GM12878 (cell line): ENCODE measurements at regions not wholly inside any gene's neighbourhood (a gene's known extent, or its start where the extent isn't known, plus 50 kb on each side); places are given as distances from the start of the nearest gene placed in this dataset.

Experiments
- ATAC-seq: fragments of 200-7000 bp; cut with Tn5 transposase; 3 replicates; pipeline ENCODE4 v1.9.1; 2020; ENCODE audit warnings: mild to moderate bottlenecking, moderate library complexity
- BruUV-seq: library from RNA; stranded (reverse); fragments of 400-500 nt; replicated peaks from 2 replicates; lab custom pipeline; 2021; lab: Mats Ljungman, UMichigan
- CTCF ChIA-PET: fragments of 300-600 bp; sonication (Branson Sonifier 250); formaldehyde crosslinking; extraction: SDS; loops from one replicate; lab custom pipeline; 2021; ENCODE audit warnings: inconsistent platforms; lab: Yijun Ruan, JAX
- POLR2A ChIA-PET: fragments of 350-600 bp; formaldehyde crosslinking; extraction: SDS; loops from one replicate; lab custom pipeline; 2021; ENCODE audit warnings: inconsistent platforms; lab: Charles Lee
- RAD21 ChIA-PET: fragments of 300-600 bp; sonication (Branson Sonifier 250); formaldehyde crosslinking; loops from one replicate; lab custom pipeline; 2023; ENCODE audit warnings: antibody characterized with exemption; ENCODE audit not compliant: unreplicated experiment; lab: Charles Lee
- SMC1A ChIA-PET: fragments of 300-600 bp; sonication (Branson Sonifier 250); formaldehyde crosslinking; loops from one replicate; lab custom pipeline; 2023; ENCODE audit not compliant: unreplicated experiment, uncharacterized antibody; lab: Charles Lee
- DNase-seq: peaks from one replicate; pipeline ENCODE4 v3.0.0-alpha.2; 2011; ENCODE audit warnings: low read depth, low spot score
- FAIRE-seq: peaks from 3 replicates; lab custom pipeline; 2011; peaks lifted over from hg19 to GRCh38; lab: Jason Lieb, UNC
- H2AFZ ChIP-seq: 2 replicates; pipeline ENCODE4 v1.6.0; 2011; ENCODE audit warnings: low read depth, low read length, control low read depth; ENCODE audit not compliant: control insufficient read depth
- H3K27ac ChIP-seq: 2 replicates; pipeline ENCODE4 v1.5.1; 2011; ENCODE audit warnings: control low read depth; ENCODE audit not compliant: control insufficient read depth, insufficient read depth
- H3K27me3 ChIP-seq, 2 experiments: replicated peaks in 1 of 2; 2 replicates each; pipeline versions ENCODE4 v1.6.0 to v1.6.1; 2011; ENCODE audit warnings: low read length in 1 of 2; ENCODE audit not compliant: control insufficient read depth in 2 of 2, insufficient read depth in 2 of 2
- H3K36me3 ChIP-seq, 2 experiments: 2 replicates each; pipeline ENCODE4 v1.5.1; 2011; ENCODE audit warnings: low read length in 1 of 2; ENCODE audit not compliant: control insufficient read depth in 2 of 2, insufficient read depth in 2 of 2
- H3K4me1 ChIP-seq: 2 replicates; pipeline ENCODE4 v1.6.1; 2011; ENCODE audit warnings: mild to moderate bottlenecking, low read length, moderate library complexity, mixed read lengths; ENCODE audit not compliant: control insufficient read depth, insufficient read depth
- H3K4me2 ChIP-seq: 2 replicates; pipeline ENCODE4 v1.6.0; 2011; ENCODE audit warnings: control low read depth; ENCODE audit not compliant: control insufficient read depth, insufficient read depth
- H3K4me3 ChIP-seq: fragments of 200-600 bp; sonication (generic); 2 replicates; pipeline ENCODE4 v1.5.1; 2016
- H3K79me2 ChIP-seq: 2 replicates; pipeline ENCODE4 v1.6.0; 2011; ENCODE audit warnings: low read length; ENCODE audit not compliant: control insufficient read depth, insufficient read depth
- H3K9ac ChIP-seq: 2 replicates; pipeline ENCODE4 v1.8.0; 2011; ENCODE audit warnings: low read length, control low read depth, mixed read lengths; ENCODE audit not compliant: control insufficient read depth, insufficient read depth
- H3K9me3 ChIP-seq: replicated peaks from 3 replicates; pipeline ENCODE4 v1.5.1; 2011; ENCODE audit warnings: mild to moderate bottlenecking, low read length; ENCODE audit not compliant: control insufficient read depth, insufficient read depth
- H4K20me1 ChIP-seq: 2 replicates; pipeline ENCODE4 v1.6.0; 2011; ENCODE audit not compliant: control insufficient read depth, insufficient read depth
- BHLHE40 ChIP-seq, 2 experiments: fragments of 450-650 bp in 1 of 2; IDR thresholded peaks; 2 replicates each; pipeline ENCODE4 v1.6.1; 2011 to 2017; ENCODE audit warnings: low read depth in 2 of 2, borderline replicate concordance in 1 of 2, improper control_type of control experiment in 1 of 2, low read length in 1 of 2, mild to moderate bottlenecking in 1 of 2
- CBFB ChIP-seq: IDR thresholded peaks from 2 replicates; pipeline ENCODE4 v1.6.1; 2016; ENCODE audit warnings: antibody characterized with exemption, low read depth
- HDGF ChIP-seq: fragments of 450-650 bp; IDR thresholded peaks from 2 replicates; pipeline ENCODE4 v1.6.1; 2016; ENCODE audit warnings: antibody characterized with exemption
- KDM1A ChIP-seq: fragments of 200-600 bp; sonication (generic); IDR thresholded peaks from 2 replicates; pipeline ENCODE4 v1.6.1; 2016; ENCODE audit warnings: borderline replicate concordance
- NFYA ChIP-seq: IDR thresholded peaks from 2 replicates; pipeline ENCODE4 v1.6.1; 2011; ENCODE audit warnings: low read depth, mild to moderate bottlenecking, low read length, improper control_type of control experiment, borderline replicate concordance
- SMAD1 ChIP-seq: fragments of 450-650 bp; IDR thresholded peaks from 2 replicates; pipeline ENCODE4 v1.6.1; 2018; ENCODE audit warnings: mild to moderate bottlenecking, low read depth; ENCODE audit not compliant: partially characterized antibody
- SMAD5 ChIP-seq: IDR thresholded peaks from 2 replicates; pipeline ENCODE4 v1.6.1; 2016; ENCODE audit warnings: antibody characterized with exemption, low read depth
- TCF7 ChIP-seq: IDR thresholded peaks from 2 replicates; pipeline ENCODE4 v1.6.1; 2014; ENCODE audit warnings: antibody characterized with exemption, borderline replicate concordance
- WGBS: methylation state at CpG from one replicate; pipeline ENCODE4 v1.1.6; 2016; ENCODE audit warnings: low lambda C conversion rate; ENCODE audit not compliant: insufficient replicate concordance, insufficient coverage; ENCODE audit errors: missing lambda C conversion rate; 5-methylcytosine and 5-hydroxymethylcytosine counted together
- in situ Hi-C: fragments of 300-500 bp; cut with MboI; formaldehyde crosslinking; loops from 9 replicates; pipeline ENCODE4 v1.14.3; 2018; ENCODE audit warnings: mixed read lengths
- intact Hi-C: fragments of 100-400 bp; cut with micrococcal nuclease; formaldehyde crosslinking; loops from one replicate; pipeline ENCODE4 v1.14.2; 2022; ENCODE audit not compliant: unreplicated experiment
- TF ChIP-seq, protein P1 (sequence below): IDR thresholded peaks from 2 replicates; pipeline ENCODE4 v1.6.1; 2011; ENCODE audit warnings: borderline replicate concordance, low read depth, mild to moderate bottlenecking, moderate library complexity, low read length; ENCODE audit not compliant: insufficient read depth, poor library complexity, severe bottlenecking
- TF ChIP-seq, protein P2 (sequence below): IDR thresholded peaks from 2 replicates; pipeline ENCODE4 v1.6.1; 2012; ENCODE audit warnings: mild to moderate bottlenecking, low read depth, low read length
- TF ChIP-seq, protein P3 (sequence below): fragments of 450-650 bp; formaldehyde crosslinking; IDR thresholded peaks from 2 replicates; pipeline ENCODE4 v1.5.0; 2022; ENCODE audit warnings: mild to moderate bottlenecking, missing genetic modification characterization
- TF ChIP-seq, protein P4 (sequence below): IDR thresholded peaks from 2 replicates; pipeline ENCODE4 v1.6.1; 2011; ENCODE audit warnings: borderline replicate concordance, low read depth, mild to moderate bottlenecking, moderate library complexity, mixed read lengths, low read length; ENCODE audit not compliant: insufficient read depth; ENCODE audit errors: extremely low read length

DNA sequence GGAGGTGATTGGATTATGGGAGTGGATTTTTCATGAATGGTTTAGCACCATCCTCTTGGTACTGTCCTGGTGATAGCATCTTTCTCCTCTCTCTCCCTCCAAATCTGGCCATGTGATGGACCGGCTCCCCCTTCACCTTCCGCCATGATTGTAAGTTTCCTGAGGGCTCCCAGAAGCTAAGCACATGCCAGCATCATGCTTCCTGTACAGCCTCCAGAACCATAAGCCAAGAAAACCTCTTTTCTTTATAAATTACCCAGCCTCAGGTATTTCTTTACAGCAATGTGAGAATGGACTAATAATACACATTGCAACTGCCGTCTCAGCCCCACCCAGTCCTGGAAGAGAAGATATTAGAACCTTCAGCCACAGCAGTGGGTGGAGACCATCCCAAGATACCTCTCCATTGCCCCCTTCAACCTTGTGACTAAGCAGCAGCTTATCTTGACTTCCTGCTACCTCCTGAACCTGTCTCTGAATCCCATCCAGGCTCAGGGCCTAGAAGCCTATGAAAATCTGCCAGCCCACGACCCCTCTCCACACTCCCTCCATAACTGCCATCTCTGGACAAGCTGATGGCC lies 81.8 kb upstream of the AGAP1 start:
- Histone ChIP-seq H3K4me3 (no peak overlapping the region), H3K27me3 (no peaks in the 10 kb centered on the region), H3K9me3 (no peaks in the 10 kb centered on the region), H3K4me1 (no peaks in the 10 kb centered on the region), H3K36me3 (no peaks in the 10 kb centered on the region), H2AFZ (no peak overlapping the region), H3K27ac (no peak overlapping the region), H3K9ac (no peak overlapping the region), H4K20me1 (no peaks in the 10 kb centered on the region), H3K4me2 (no peak overlapping the region), H3K79me2 (no peaks in the 10 kb centered on the region)
- no peak for DNase-seq
- FAIRE-seq, result no peak
- WGBS, result 56% methylated on average over 4 of the region's 4 CpGs
- CTCF ChIA-PET, result interaction anchor here (0.6 kb wide), 1 partner anchor 795 kb away, joined by 3 read pairs; no protein-coding TSS in a partner anchor
- in situ Hi-C loops (no loop called here), intact Hi-C loops (no loop called here)
- SMC1A ChIA-PET, result no interaction called here
- ATAC-seq, result no peak
- POLR2A ChIA-PET, result no interaction called here
- RAD21 ChIA-PET, result no interaction called here
- no TSS peak for BruUV-seq
- TF ChIP-seq, protein P1, sequence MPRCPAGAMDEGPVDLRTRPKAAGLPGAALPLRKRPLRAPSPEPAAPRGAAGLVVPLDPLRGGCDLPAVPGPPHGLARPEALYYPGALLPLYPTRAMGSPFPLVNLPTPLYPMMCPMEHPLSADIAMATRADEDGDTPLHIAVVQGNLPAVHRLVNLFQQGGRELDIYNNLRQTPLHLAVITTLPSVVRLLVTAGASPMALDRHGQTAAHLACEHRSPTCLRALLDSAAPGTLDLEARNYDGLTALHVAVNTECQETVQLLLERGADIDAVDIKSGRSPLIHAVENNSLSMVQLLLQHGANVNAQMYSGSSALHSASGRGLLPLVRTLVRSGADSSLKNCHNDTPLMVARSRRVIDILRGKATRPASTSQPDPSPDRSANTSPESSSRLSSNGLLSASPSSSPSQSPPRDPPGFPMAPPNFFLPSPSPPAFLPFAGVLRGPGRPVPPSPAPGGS, result no peak
- TF ChIP-seq SMAD1 (no peak), TCF7 (no peak), NFYA (no peak), SMAD5 (no peak), BHLHE40 (IDR thresholded peaks at IDR 0.05; ENCODE audit: borderline replicate concordance in 1 of 2, low read depth in 2 of 2, low read length in 1 of 2) (no peak), KDM1A (no peak), CBFB (no peak), HDGF (no peak)
- TF ChIP-seq, protein P2, sequence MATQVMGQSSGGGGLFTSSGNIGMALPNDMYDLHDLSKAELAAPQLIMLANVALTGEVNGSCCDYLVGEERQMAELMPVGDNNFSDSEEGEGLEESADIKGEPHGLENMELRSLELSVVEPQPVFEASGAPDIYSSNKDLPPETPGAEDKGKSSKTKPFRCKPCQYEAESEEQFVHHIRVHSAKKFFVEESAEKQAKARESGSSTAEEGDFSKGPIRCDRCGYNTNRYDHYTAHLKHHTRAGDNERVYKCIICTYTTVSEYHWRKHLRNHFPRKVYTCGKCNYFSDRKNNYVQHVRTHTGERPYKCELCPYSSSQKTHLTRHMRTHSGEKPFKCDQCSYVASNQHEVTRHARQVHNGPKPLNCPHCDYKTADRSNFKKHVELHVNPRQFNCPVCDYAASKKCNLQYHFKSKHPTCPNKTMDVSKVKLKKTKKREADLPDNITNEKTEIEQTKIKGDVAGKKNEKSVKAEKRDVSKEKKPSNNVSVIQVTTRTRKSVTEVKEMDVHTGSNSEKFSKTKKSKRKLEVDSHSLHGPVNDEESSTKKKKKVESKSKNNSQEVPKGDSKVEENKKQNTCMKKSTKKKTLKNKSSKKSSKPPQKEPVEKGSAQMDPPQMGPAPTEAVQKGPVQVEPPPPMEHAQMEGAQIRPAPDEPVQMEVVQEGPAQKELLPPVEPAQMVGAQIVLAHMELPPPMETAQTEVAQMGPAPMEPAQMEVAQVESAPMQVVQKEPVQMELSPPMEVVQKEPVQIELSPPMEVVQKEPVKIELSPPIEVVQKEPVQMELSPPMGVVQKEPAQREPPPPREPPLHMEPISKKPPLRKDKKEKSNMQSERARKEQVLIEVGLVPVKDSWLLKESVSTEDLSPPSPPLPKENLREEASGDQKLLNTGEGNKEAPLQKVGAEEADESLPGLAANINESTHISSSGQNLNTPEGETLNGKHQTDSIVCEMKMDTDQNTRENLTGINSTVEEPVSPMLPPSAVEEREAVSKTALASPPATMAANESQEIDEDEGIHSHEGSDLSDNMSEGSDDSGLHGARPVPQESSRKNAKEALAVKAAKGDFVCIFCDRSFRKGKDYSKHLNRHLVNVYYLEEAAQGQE, result no peak
- TF ChIP-seq, protein P3, sequence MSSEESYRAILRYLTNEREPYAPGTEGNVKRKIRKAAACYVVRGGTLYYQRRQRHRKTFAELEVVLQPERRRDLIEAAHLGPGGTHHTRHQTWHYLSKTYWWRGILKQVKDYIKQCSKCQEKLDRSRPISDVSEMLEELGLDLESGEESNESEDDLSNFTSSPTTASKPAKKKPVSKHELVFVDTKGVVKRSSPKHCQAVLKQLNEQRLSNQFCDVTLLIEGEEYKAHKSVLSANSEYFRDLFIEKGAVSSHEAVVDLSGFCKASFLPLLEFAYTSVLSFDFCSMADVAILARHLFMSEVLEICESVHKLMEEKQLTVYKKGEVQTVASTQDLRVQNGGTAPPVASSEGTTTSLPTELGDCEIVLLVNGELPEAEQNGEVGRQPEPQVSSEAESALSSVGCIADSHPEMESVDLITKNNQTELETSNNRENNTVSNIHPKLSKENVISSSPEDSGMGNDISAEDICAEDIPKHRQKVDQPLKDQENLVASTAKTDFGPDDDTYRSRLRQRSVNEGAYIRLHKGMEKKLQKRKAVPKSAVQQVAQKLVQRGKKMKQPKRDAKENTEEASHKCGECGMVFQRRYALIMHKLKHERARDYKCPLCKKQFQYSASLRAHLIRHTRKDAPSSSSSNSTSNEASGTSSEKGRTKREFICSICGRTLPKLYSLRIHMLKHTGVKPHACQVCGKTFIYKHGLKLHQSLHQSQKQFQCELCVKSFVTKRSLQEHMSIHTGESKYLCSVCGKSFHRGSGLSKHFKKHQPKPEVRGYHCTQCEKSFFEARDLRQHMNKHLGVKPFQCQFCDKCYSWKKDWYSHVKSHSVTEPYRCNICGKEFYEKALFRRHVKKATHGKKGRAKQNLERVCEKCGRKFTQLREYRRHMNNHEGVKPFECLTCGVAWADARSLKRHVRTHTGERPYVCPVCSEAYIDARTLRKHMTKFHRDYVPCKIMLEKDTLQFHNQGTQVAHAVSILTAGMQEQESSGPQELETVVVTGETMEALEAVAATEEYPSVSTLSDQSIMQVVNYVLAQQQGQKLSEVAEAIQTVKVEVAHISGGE (CRISPR knock-in tag), result no peak
- TF ChIP-seq, protein P4, sequence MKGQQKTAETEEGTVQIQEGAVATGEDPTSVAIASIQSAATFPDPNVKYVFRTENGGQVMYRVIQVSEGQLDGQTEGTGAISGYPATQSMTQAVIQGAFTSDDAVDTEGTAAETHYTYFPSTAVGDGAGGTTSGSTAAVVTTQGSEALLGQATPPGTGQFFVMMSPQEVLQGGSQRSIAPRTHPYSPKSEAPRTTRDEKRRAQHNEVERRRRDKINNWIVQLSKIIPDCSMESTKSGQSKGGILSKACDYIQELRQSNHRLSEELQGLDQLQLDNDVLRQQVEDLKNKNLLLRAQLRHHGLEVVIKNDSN, result no peak
